Dendritic cell treated with granulocyte-macrophage colony-stimulating factor and Interleukin-4, amounts not matched to agents 40 ng/mL and 50 ng/mL, for 4 days (primary cell): ENCODE measurements at regions not wholly inside any gene's neighbourhood (a gene's known extent, or its start where the extent isn't known, plus 50 kb on each side); places are given as distances from the start of the nearest gene placed in this dataset.

Experiments
- H3K27ac Mint-ChIP-seq: one replicate; pipeline ENCODE4 v1.8.0; 2022; ENCODE audit warnings: mild to moderate bottlenecking, mixed read lengths
- H3K27me3 Mint-ChIP-seq: one replicate; pipeline ENCODE4 v1.8.0; 2022; ENCODE audit warnings: mild to moderate bottlenecking, mixed read lengths
- H3K36me3 Mint-ChIP-seq: one replicate; pipeline ENCODE4 v1.8.0; 2022; ENCODE audit warnings: low read depth, mixed read lengths
- H3K4me1 Mint-ChIP-seq: one replicate; pipeline ENCODE4 v1.8.0; 2022; ENCODE audit warnings: low read depth, mixed read lengths
- H3K4me3 Mint-ChIP-seq: one replicate; pipeline ENCODE4 v1.8.0; 2022; ENCODE audit warnings: mild to moderate bottlenecking, moderate library complexity, mixed read lengths
- H3K9me3 Mint-ChIP-seq: one replicate; pipeline ENCODE4 v1.8.0; 2022; ENCODE audit warnings: mixed read lengths
- intact Hi-C: fragments of 100-400 bp; cut with micrococcal nuclease; formaldehyde crosslinking; loops from one replicate; pipeline ENCODE4 v1.15.0; 2022

DNA sequence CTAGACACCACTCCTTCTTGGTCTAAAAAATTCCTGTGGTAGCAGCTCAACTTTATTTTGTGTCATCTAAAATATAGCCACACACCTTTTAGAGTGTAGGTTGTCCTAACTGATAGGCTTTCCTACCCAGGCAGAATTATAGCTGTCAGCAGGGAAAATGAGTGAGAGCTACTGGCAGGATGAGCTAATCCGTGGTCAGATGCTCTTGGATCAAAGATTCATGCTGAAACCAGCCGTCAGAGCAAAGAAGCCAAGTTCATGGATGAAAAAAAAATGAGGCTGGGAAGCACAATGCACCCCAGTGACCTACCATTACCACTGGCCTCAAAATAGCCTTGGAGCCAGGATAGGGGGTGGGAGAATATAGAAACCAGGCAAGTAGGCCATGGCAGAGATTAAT is 113.1 kb upstream of the BLID start:
- H3K27ac Mint-ChIP-seq = no peak overlapping the region
- H3K27me3 Mint-ChIP-seq = no peaks in the 10 kb centered on the region
- no peaks in the 10 kb centered on the region for H3K36me3 Mint-ChIP-seq
- no peak overlapping the region for H3K4me3 Mint-ChIP-seq
- no peaks in the 10 kb centered on the region for H3K9me3 Mint-ChIP-seq
- intact Hi-C loops = loop anchor here (10.0 kb wide), 1 partner anchor 46 kb away; no protein-coding TSS in a partner anchor
- peaks cover 8% of the 10 kb centered on the region for H3K4me1 Mint-ChIP-seq

GRCh38 chr11:122226810-122227379 is 110.9 kb upstream of the BLID start:
- intact Hi-C loops = loop anchor here (10.0 kb wide), 1 partner anchor 48 kb away; no protein-coding TSS in a partner anchor
- H3K9me3 Mint-ChIP-seq = no peaks in the 10 kb centered on the region
- no peaks in the 10 kb centered on the region for H3K27me3 Mint-ChIP-seq
- no peaks in the 10 kb centered on the region for H3K36me3 Mint-ChIP-seq
- H3K4me3 Mint-ChIP-seq = no peak overlapping the region
- H3K4me1 Mint-ChIP-seq = peaks cover 8% of the 10 kb centered on the region
- H3K27ac Mint-ChIP-seq = no peak overlapping the region

DNA sequence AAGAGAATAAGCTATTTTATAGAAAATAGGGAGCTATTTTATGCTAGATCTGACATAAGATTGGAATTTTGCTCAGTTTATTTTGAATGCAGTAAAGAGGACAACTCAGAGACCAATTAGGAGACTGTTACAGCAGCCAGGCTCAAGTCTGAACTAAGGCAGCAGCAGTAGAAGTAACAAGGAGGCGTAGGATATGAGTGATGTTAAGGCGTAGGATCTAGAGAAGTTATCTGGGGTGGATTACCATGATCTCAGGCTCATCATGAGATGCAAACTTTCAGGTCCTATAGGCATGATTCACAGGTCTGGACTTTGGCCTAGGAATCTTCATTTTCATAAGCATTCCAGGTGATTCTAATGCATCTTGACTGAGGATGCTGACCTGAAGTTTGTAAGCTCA is 108.9 kb upstream of the BLID start:
- intact Hi-C loops = loop anchor here (10.0 kb wide), 1 partner anchor 50 kb away; no protein-coding TSS in a partner anchor
- H3K36me3 Mint-ChIP-seq = no peaks in the 10 kb centered on the region
- no peaks in the 10 kb centered on the region for H3K27me3 Mint-ChIP-seq
- H3K27ac Mint-ChIP-seq = no peak overlapping the region
- peaks cover 8% of the 10 kb centered on the region for H3K4me1 Mint-ChIP-seq
- no peak overlapping the region for H3K4me3 Mint-ChIP-seq
- H3K9me3 Mint-ChIP-seq = no peaks in the 10 kb centered on the region

DNA sequence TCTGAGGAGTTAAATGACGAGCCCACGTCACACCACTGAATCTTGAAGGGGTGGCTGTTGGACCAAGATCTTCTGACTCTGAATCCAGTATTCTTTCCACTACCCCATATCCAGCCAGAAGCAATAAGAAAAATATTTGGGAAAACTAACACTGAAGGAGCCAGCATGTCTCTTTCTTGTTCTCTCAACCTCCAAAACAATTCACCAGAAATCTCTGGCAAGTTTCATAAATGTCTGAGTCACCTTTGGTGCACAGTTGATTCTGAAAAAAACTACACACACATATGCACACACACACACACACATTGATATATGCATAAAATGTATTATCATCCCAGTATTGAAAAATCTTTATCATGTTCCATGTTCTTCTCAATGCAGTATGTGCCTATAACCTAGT is 104.3 kb upstream of the BLID start:
- Mint-ChIP-seq H3K27ac (no peak overlapping the region), H3K27me3 (no peaks in the 10 kb centered on the region), H3K36me3 (no peaks in the 10 kb centered on the region), H3K9me3 (no peaks in the 10 kb centered on the region), H3K4me3 (no peak overlapping the region), H3K4me1 (peaks cover 4% of the 10 kb centered on the region)
- intact Hi-C loops = loop anchor here (10.0 kb wide), 1 partner anchor 54 kb away; no protein-coding TSS in a partner anchor

DNA sequence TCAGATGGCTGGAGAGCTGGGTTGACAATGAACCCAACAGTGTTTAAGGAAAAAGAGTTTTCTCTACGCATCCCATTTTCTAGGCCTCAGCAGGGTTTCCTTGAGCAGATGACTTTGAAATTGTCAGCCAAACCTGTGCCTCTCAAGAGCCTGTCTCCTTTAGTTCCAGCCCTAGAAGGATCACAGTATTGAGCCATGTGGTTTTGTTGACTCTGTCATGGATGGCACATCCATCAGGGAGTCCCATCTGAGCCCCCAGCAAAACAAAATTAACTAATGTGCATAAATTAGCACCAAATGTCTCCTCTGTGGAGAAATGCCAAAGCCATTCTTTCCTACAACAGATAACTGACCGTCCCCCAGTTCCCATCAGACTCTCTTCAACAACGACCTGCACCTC is 103.8 kb upstream of the BLID start:
- intact Hi-C loops = loop anchor here (5.0 to 10.0 kb wide), 2 partner anchors 55 to 143 kb away; no protein-coding TSS in a partner anchor
- H3K4me1 Mint-ChIP-seq = peaks cover 7% of the 10 kb centered on the region
- no peak overlapping the region for H3K27ac Mint-ChIP-seq
- no peak overlapping the region for H3K4me3 Mint-ChIP-seq
- no peaks in the 10 kb centered on the region for H3K9me3 Mint-ChIP-seq
- H3K36me3 Mint-ChIP-seq = no peaks in the 10 kb centered on the region
- H3K27me3 Mint-ChIP-seq = no peaks in the 10 kb centered on the region

DNA sequence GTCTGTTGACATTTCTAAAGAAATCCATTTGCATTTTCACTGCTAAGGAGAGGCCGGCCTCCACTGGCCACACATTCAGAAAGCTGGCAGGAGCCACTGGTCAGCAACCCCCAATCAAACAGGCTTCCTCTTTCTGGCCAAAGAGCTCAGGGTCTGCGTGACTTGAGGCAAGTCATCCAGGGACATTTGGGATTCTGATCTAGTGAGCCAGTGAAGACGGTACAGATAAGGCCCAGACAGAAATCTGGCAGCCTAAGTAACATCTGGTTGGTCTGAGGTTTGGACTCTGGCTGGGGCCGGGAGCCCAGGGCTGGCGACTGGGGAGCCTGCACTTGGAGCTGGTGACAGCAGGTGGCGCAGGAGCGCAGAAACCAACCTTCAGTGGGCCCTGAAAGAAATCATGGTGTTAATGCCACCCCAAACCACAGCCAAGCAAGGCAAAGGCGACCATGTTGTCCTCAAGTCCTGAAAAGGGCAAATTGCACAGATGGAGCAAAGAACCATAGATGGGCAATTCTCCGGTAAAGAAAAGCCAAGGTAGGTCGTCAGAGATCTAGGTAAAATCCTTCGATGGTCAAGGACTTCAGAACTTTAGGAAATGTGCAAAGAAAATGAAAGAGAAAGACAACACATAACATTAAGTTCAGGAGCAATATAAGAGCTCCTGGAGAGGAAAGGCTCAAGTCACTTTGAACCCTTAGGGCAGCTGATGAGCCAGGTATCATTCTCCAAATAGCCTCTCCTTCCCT is 99.4 kb upstream of the BLID start:
- Mint-ChIP-seq H3K36me3 (no peaks in the 10 kb centered on the region), H3K4me3 (no peak overlapping the region), H3K27ac (no peak overlapping the region), H3K9me3 (no peaks in the 10 kb centered on the region), H3K27me3 (no peaks in the 10 kb centered on the region), H3K4me1 (peaks cover 7% of the 10 kb centered on the region)
- intact Hi-C loops = loop anchor here (1.0 to 5.0 kb wide), 2 partner anchors 147 to 290 kb away; no protein-coding TSS in a partner anchor

GRCh38 chr11:122214567-122214966 is 98.6 kb upstream of the BLID start:
- H3K27ac Mint-ChIP-seq = no peak overlapping the region
- peaks cover 14% of the 10 kb centered on the region for H3K4me1 Mint-ChIP-seq
- intact Hi-C loops = no loop called here
- H3K4me3 Mint-ChIP-seq = no peak overlapping the region
- H3K27me3 Mint-ChIP-seq = no peaks in the 10 kb centered on the region
- no peaks in the 10 kb centered on the region for H3K36me3 Mint-ChIP-seq
- no peaks in the 10 kb centered on the region for H3K9me3 Mint-ChIP-seq

- Mint-ChIP-seq H3K9me3 (no peaks in the 10 kb centered on the region), H3K4me1 (peaks cover 14% of the 10 kb centered on the region), H3K36me3 (no peaks in the 10 kb centered on the region), H3K27ac (no peak overlapping the region), H3K27me3 (no peaks in the 10 kb centered on the region), H3K4me3 (no peak overlapping the region)
- intact Hi-C loops = no loop called here
These were observed 98.1 kb upstream of the BLID start for GRCh38 chr11:122214080-122214479.

- H3K27ac Mint-ChIP-seq = no peak overlapping the region
- H3K9me3 Mint-ChIP-seq = no peaks in the 10 kb centered on the region
- no peaks in the 10 kb centered on the region for H3K36me3 Mint-ChIP-seq
- intact Hi-C loops = no loop called here
- H3K4me3 Mint-ChIP-seq = no peak overlapping the region
- no peaks in the 10 kb centered on the region for H3K27me3 Mint-ChIP-seq
- peaks cover 14% of the 10 kb centered on the region for H3K4me1 Mint-ChIP-seq
These were observed 97.2 kb upstream of the BLID start for GRCh38 chr11:122213171-122213570.

- Mint-ChIP-seq H3K4me1 (peaks cover 21% of the 10 kb centered on the region), H3K9me3 (no peaks in the 10 kb centered on the region), H3K27ac (no peak overlapping the region), H3K4me3 (no peak overlapping the region), H3K27me3 (peaks cover 6% of the 10 kb centered on the region), H3K36me3 (no peaks in the 10 kb centered on the region)
- intact Hi-C loops = no loop called here
These were observed 94.5 kb upstream of the BLID start for GRCh38 chr11:122210367-122210997.

- Mint-ChIP-seq H3K4me3 (no peak overlapping the region), H3K4me1 (peaks cover 16% of the 10 kb centered on the region), H3K27ac (no peak overlapping the region), H3K9me3 (no peaks in the 10 kb centered on the region), H3K27me3 (peaks cover 6% of the 10 kb centered on the region), H3K36me3 (no peaks in the 10 kb centered on the region)
- intact Hi-C loops = no loop called here
These were observed 93.8 kb upstream of the BLID start for GRCh38 chr11:122209619-122210366.

GRCh38 chr11:122207921-122208764 is 92.1 kb upstream of the BLID start:
- peaks cover 12% of the 10 kb centered on the region for H3K27me3 Mint-ChIP-seq
- H3K4me3 Mint-ChIP-seq = no peak overlapping the region
- H3K36me3 Mint-ChIP-seq = no peaks in the 10 kb centered on the region
- no peaks in the 10 kb centered on the region for H3K9me3 Mint-ChIP-seq
- peaks cover 16% of the 10 kb centered on the region for H3K4me1 Mint-ChIP-seq
- no peak overlapping the region for H3K27ac Mint-ChIP-seq
- intact Hi-C loops = no loop called here

GRCh38 chr11:122207505-122207904 is 91.5 kb upstream of the BLID start:
- intact Hi-C loops = no loop called here
- peaks cover 16% of the 10 kb centered on the region for H3K4me1 Mint-ChIP-seq
- H3K36me3 Mint-ChIP-seq = no peaks in the 10 kb centered on the region
- no peaks in the 10 kb centered on the region for H3K9me3 Mint-ChIP-seq
- H3K4me3 Mint-ChIP-seq = no peak overlapping the region
- H3K27ac Mint-ChIP-seq = no peak overlapping the region
- peaks cover 19% of the 10 kb centered on the region for H3K27me3 Mint-ChIP-seq
